ENCODE measurements at regions not wholly inside any gene's neighbourhood (a gene's known extent, or its start where the extent isn't known, plus 50 kb on each side); places are given as distances from the start of the nearest gene placed in this dataset.

- Histone ChIP-seq H3K36me3 (ENCODE audit: control insufficient read depth, insufficient read depth, low read length) (no peaks in the 10 kb centered on the region), H3K4me1 (no peaks in the 10 kb centered on the region), H3K27me3 (replicated peaks; ENCODE audit: control insufficient read depth, insufficient read depth, low read length) (no peaks in the 10 kb centered on the region), H3K9me3 (no peaks in the 10 kb centered on the region), H3K4me3 (ENCODE audit: low read depth, low read length) (no peak overlapping the region)
- ChIA-PET CTCF (no interaction called here), POLR2A (no interaction called here)
- H3K27ac Mint-ChIP-seq (ENCODE audit: unreplicated experiment), result no peak overlapping the region
- no peaks in the 10 kb centered on the region for H3K4me1 Mint-ChIP-seq (ENCODE audit: low read depth, unreplicated experiment)
- H3K36me3 Mint-ChIP-seq (ENCODE audit: insufficient read depth, unreplicated experiment), result no peaks in the 10 kb centered on the region
- TF ChIP-seq CTCF (IDR thresholded peaks at IDR 0.05; ENCODE audit: insufficient read depth in 1 of 2, low read depth in 1 of 2, low read length in 1 of 2, severe bottlenecking in 1 of 2, unreplicated experiment in 1 of 2), result no peak
- no peak for DNase-seq
- no peak overlapping the region for H3K4me3 Mint-ChIP-seq (ENCODE audit: unreplicated experiment)
- intact Hi-C loops (cut with micrococcal nuclease; ENCODE audit: unreplicated experiment), result no loop called here
- H3K9me3 Mint-ChIP-seq (ENCODE audit: unreplicated experiment), result no peaks in the 10 kb centered on the region
- H3K27me3 Mint-ChIP-seq (ENCODE audit: insufficient read depth, unreplicated experiment), result peaks cover 4% of the 10 kb centered on the region
- BruUV-seq (replicated peaks), result no TSS peak
Observed at GRCh38 chr2:4914036-4914435, 778.1 kb upstream of the SOX11 start.

- no peaks in the 10 kb centered on the region for H3K9me3 Mint-ChIP-seq (ENCODE audit: unreplicated experiment)
- H3K4me1 ChIP-seq, result no peaks in the 10 kb centered on the region
- peaks cover 4% of the 10 kb centered on the region for H3K27me3 Mint-ChIP-seq (ENCODE audit: insufficient read depth, unreplicated experiment)
- TF ChIP-seq CTCF (IDR thresholded peaks at IDR 0.05; ENCODE audit: insufficient read depth in 1 of 2, low read depth in 1 of 2, low read length in 1 of 2, severe bottlenecking in 1 of 2, unreplicated experiment in 1 of 2), result no peak
- H3K9me3 ChIP-seq, result no peaks in the 10 kb centered on the region
- H3K36me3 Mint-ChIP-seq (ENCODE audit: insufficient read depth, unreplicated experiment), result no peaks in the 10 kb centered on the region
- no peak overlapping the region for H3K4me3 ChIP-seq (ENCODE audit: low read depth, low read length)
- ChIA-PET POLR2A (no interaction called here), CTCF (no interaction called here)
- no peaks in the 10 kb centered on the region for H3K4me1 Mint-ChIP-seq (ENCODE audit: low read depth, unreplicated experiment)
- H3K27me3 ChIP-seq (replicated peaks; ENCODE audit: control insufficient read depth, insufficient read depth, low read length), result no peaks in the 10 kb centered on the region
- intact Hi-C loops (cut with micrococcal nuclease; ENCODE audit: unreplicated experiment), result no loop called here
- DNase-seq, result no peak
- H3K27ac Mint-ChIP-seq (ENCODE audit: unreplicated experiment), result no peak overlapping the region
- H3K36me3 ChIP-seq (ENCODE audit: control insufficient read depth, insufficient read depth, low read length), result no peaks in the 10 kb centered on the region
- H3K4me3 Mint-ChIP-seq (ENCODE audit: unreplicated experiment), result no peak overlapping the region
- BruUV-seq (replicated peaks), result no TSS peak
Observed at GRCh38 chr2:4914551-4914950, 777.6 kb upstream of the SOX11 start.

- DNase-seq, result no peak
- no peaks in the 10 kb centered on the region for H3K27me3 ChIP-seq (replicated peaks; ENCODE audit: control insufficient read depth, insufficient read depth, low read length)
- Mint-ChIP-seq H3K27ac (ENCODE audit: unreplicated experiment) (no peak overlapping the region), H3K27me3 (ENCODE audit: insufficient read depth, unreplicated experiment) (peaks cover 4% of the 10 kb centered on the region), H3K4me1 (ENCODE audit: low read depth, unreplicated experiment) (no peaks in the 10 kb centered on the region), H3K4me3 (ENCODE audit: unreplicated experiment) (no peak overlapping the region), H3K9me3 (ENCODE audit: unreplicated experiment) (no peaks in the 10 kb centered on the region), H3K36me3 (ENCODE audit: insufficient read depth, unreplicated experiment) (no peaks in the 10 kb centered on the region)
- H3K36me3 ChIP-seq (ENCODE audit: control insufficient read depth, insufficient read depth, low read length), result no peaks in the 10 kb centered on the region
- intact Hi-C loops (cut with micrococcal nuclease; ENCODE audit: unreplicated experiment), result no loop called here
- ChIA-PET CTCF (no interaction called here), POLR2A (no interaction called here)
- H3K4me1 ChIP-seq, result no peaks in the 10 kb centered on the region
- TF ChIP-seq CTCF (IDR thresholded peaks at IDR 0.05; ENCODE audit: insufficient read depth in 1 of 2, low read depth in 1 of 2, low read length in 1 of 2, severe bottlenecking in 1 of 2, unreplicated experiment in 1 of 2), result no peak
- H3K4me3 ChIP-seq (ENCODE audit: low read depth, low read length), result no peak overlapping the region
- BruUV-seq (replicated peaks), result no TSS peak
- H3K9me3 ChIP-seq, result no peaks in the 10 kb centered on the region
Observed at GRCh38 chr2:4915357-4915756, 776.8 kb upstream of the SOX11 start.

Data from Caco-2 (cell line).